Transverse colon (tissue), 4 donors: ENCODE measurements at regions not wholly inside any gene's neighbourhood (a gene's known extent, or its start where the extent isn't known, plus 50 kb on each side); places are given as distances from the start of the nearest gene placed in this dataset.

ENCODE experiments used
- DNase-seq: peaks from one replicate; pipeline ENCODE4 v3.0.0-alpha.2; 2019
- H3K27ac ChIP-seq, 4 donors: fragments of 200-600 bp; sonication (generic); 2 replicates each; pipeline ENCODE4 v1.5.1; 2016 to 2018; ENCODE audit warnings: inconsistent platforms in 4 of 4
- H3K27me3 ChIP-seq: fragments of 200-600 bp; sonication (generic); 2 replicates; pipeline ENCODE4 v1.5.1; 2017; ENCODE audit warnings: inconsistent platforms
- H3K36me3 ChIP-seq, 4 donors: fragments of 200-600 bp; sonication (generic); 2 replicates each; pipeline ENCODE4 v1.5.1; 2017 to 2019; ENCODE audit warnings: inconsistent platforms in 4 of 4
- H3K4me1 ChIP-seq, 4 donors: fragments of 200-600 bp; sonication (generic); 2 replicates each; pipeline ENCODE4 v1.5.1; 2017 to 2020; ENCODE audit warnings: inconsistent platforms in 4 of 4
- H3K4me3 ChIP-seq, 4 donors: fragments of 200-600 bp; sonication (generic); 1 replicate in 1 of 4; 2 replicates in 3 of 4; pipeline versions ENCODE4 v1.5.1 to v1.6.1; 2017 to 2019; ENCODE audit warnings: inconsistent platforms in 4 of 4
- H3K9me3 ChIP-seq, 2 donors: fragments of 200-600 bp; sonication (generic); 2 replicates each; pipeline ENCODE4 v1.5.1; 2017 to 2019; ENCODE audit warnings: inconsistent platforms in 2 of 2
- CTCF ChIP-seq, 5 experiments: fragments of 200-600 bp in 3 of 5; fragments of 450-650 bp in 2 of 5; sonication (generic) in 3 of 5; IDR thresholded peaks; 1 replicate in 2 of 5; 2 replicates in 3 of 5; pipeline ENCODE4 v1.5.1; 2016 to 2017; ENCODE audit warnings: antibody characterized with exemption in 5 of 5, inconsistent platforms in 3 of 5, mild to moderate bottlenecking in 2 of 5, moderate library complexity in 1 of 5
- EP300 ChIP-seq: sonication (generic); formaldehyde crosslinking; IDR thresholded peaks from one replicate; pipeline ENCODE4 v1.6.1; 2017; ENCODE audit warnings: antibody characterized with exemption, low read depth
- POLR2A ChIP-seq: fragments of 450-650 bp; IDR thresholded peaks from one replicate; pipeline ENCODE4 v1.6.1; 2016; ENCODE audit warnings: antibody characterized with exemption, mild to moderate bottlenecking, moderate library complexity
- POLR2AphosphoS5 ChIP-seq, 3 donors: sonication (generic); formaldehyde crosslinking; IDR thresholded peaks; one replicate each; pipeline ENCODE4 v1.6.1; 2016; ENCODE audit warnings: antibody characterized with exemption in 3 of 3
- WGBS, 2 donors: methylation state at CpG; one replicate each; pipeline ENCODE4 v1.1.5; 2018; ENCODE audit warnings: low coverage in 1 of 2; 5-methylcytosine and 5-hydroxymethylcytosine counted together
- in situ Hi-C, 4 donors: fragments of 200-750 bp; cut with MboI; loops; one replicate each; pipeline versions ENCODE4 v1.15.0 to v1.15.1; 2017; ENCODE audit warnings: low sequenced_read_pairs in 3 of 4, low pct_ligation_motif_present in 1 of 4, low pct_unique_long_range_greater_than_20kb in 1 of 4
- intact Hi-C: fragments of 100-400 bp; cut with DNase I; formaldehyde crosslinking; loops from one replicate; pipeline ENCODE4 v1.15.1; 2023; ENCODE audit warnings: low total_unique reads

- Histone ChIP-seq H3K4me1 (no peaks in the 10 kb centered on the region), H3K36me3 (no peaks in the 10 kb centered on the region), H3K4me3 (no peak overlapping the region), H3K9me3 (no peaks in the 10 kb centered on the region), H3K27ac (no peak overlapping the region), H3K27me3 (no peaks in the 10 kb centered on the region)
- 67 to 76% methylated on average over 4 of the region's 4 CpGs for WGBS, 2 donors
- in situ Hi-C loops (no loop called here), intact Hi-C loops (no loop called here)
- no peak for DNase-seq
- TF ChIP-seq CTCF (IDR thresholded peaks at IDR 0.05): no peak
- no peak for TF ChIP-seq POLR2AphosphoS5 (IDR thresholded peaks at IDR 0.05)
- no peak for TF ChIP-seq POLR2A
- TF ChIP-seq EP300: no peak
Observed at GRCh38 chr4:163618845-163619244, 124.4 kb downstream of the TMA16 start.

- H3K36me3 ChIP-seq: no peaks in the 10 kb centered on the region
- H3K9me3 ChIP-seq: no peaks in the 10 kb centered on the region
- intact Hi-C loops: no loop called here
- H3K27ac ChIP-seq: no peak overlapping the region
- WGBS, 2 donors: 67 to 79% methylated on average over 2 of the region's 2 CpGs
- in situ Hi-C loops: no loop called here
- no peak for TF ChIP-seq CTCF (IDR thresholded peaks at IDR 0.05)
- TF ChIP-seq POLR2AphosphoS5 (IDR thresholded peaks at IDR 0.05): no peak
- no peak for TF ChIP-seq POLR2A
- no peak for TF ChIP-seq EP300
- DNase-seq: no peak
- H3K4me3 ChIP-seq: no peak overlapping the region
- H3K27me3 ChIP-seq: no peaks in the 10 kb centered on the region
- no peaks in the 10 kb centered on the region for H3K4me1 ChIP-seq
Observed at GRCh38 chr4:163620738-163621137, 126.2 kb downstream of the TMA16 start.

- Histone ChIP-seq H3K27ac (no peak overlapping the region), H3K27me3 (no peaks in the 10 kb centered on the region), H3K4me3 (no peak overlapping the region), H3K4me1 (no peaks in the 10 kb centered on the region), H3K36me3 (no peaks in the 10 kb centered on the region), H3K9me3 (no peaks in the 10 kb centered on the region)
- WGBS, 2 donors: 76% methylated on average over 2 of the region's 2 CpGs; no CpG with 5 or more reads in 1 of the 2 donors
- intact Hi-C loops: no loop called here
- in situ Hi-C loops: no loop called here
- TF ChIP-seq EP300 (no peak), CTCF (IDR thresholded peaks at IDR 0.05) (no peak), POLR2AphosphoS5 (IDR thresholded peaks at IDR 0.05) (no peak), POLR2A (no peak)
- DNase-seq: no peak
Observed at GRCh38 chr4:163621821-163622220, 127.3 kb downstream of the TMA16 start.

- Histone ChIP-seq H3K36me3 (no peaks in the 10 kb centered on the region), H3K27me3 (no peaks in the 10 kb centered on the region), H3K27ac (peak overlapping the region in 1 of 4 donors; percentile 5), H3K4me3 (no peak overlapping the region), H3K9me3 (no peaks in the 10 kb centered on the region), H3K4me1 (no peaks in the 10 kb centered on the region)
- intact Hi-C loops (no loop called here), in situ Hi-C loops (no loop called here)
- 78 to 81% methylated on average over 5 of the region's 5 CpGs for WGBS, 2 donors
- no peak for DNase-seq
- no peak for TF ChIP-seq POLR2A
- no peak for TF ChIP-seq POLR2AphosphoS5 (IDR thresholded peaks at IDR 0.05)
- no peak for TF ChIP-seq EP300
- no peak for TF ChIP-seq CTCF (IDR thresholded peaks at IDR 0.05)
Observed at GRCh38 chr4:163622379-163623035, 128.0 kb downstream of the TMA16 start.
